GM18520 (cell line): ENCODE measurements at regions not wholly inside any gene's neighbourhood (a gene's known extent, or its start where the extent isn't known, plus 50 kb on each side); places are given as distances from the start of the nearest gene placed in this dataset.

ENCODE experiments used
- ATAC-seq: cut with Tn5 transposase; IDR thresholded peaks from one replicate; pipeline ENCODE4 v1.9.1; 2021; ENCODE audit not compliant: unreplicated experiment

DNA sequence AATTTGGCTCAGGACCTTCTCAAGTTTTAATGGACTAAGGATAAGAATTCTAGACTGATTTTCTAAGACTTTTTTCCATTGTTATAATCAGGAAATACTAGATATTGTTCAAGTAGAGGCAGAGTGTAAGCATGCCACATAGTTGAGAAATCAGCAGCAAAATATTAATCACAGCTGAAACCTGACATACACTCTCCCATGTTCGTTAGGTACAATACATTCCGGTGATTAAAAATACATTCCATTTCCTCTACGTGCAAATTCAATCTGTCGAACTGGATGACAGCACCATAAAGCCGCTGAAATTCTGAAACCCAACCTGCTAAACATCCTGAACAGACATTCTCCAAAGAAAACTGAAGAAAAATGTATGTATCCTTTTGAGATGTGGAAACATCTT is 587.6 kb upstream of the DIPK2B start:
- no peak for ATAC-seq

DNA sequence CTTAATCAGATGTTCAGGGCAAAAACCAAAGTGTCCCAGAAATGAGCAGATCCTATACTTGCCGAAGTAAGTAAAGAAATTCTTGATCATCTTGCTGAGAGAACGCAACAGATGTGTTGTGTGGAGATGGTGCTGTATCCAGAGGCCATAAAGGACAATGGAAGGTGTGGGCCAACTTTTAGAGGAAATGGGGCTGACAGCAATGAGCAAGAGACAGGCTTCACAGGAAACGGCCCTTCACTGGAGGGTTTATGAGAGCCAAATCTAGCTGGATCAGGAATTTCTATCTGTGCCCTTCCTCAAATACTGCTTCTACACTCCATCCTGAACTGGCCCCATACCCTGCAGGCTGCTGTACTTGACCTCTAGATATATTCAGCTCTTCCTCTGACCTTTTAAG is 583.9 kb upstream of the DIPK2B start:
- ATAC-seq, result no peak

DNA sequence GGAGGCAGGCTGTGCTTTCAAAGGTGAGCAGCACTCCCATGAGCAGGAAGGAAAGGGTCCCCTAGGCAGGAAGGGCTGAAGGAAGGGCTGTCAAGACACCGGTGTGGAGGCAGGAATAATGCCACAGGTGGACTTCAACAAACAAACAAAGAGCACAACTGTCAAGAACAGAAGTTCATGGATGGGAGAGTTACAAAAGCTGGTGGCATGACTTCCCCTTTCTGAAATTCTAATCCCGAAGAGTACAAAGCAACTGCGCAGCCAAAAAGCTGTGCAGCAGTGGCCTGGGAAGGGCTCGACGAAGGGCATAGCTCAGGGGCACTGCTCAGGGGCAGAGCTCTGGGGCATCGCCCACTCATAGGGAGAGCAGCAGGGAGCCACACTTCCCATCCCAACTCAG is 582.3 kb upstream of the DIPK2B start:
- no peak for ATAC-seq

DNA sequence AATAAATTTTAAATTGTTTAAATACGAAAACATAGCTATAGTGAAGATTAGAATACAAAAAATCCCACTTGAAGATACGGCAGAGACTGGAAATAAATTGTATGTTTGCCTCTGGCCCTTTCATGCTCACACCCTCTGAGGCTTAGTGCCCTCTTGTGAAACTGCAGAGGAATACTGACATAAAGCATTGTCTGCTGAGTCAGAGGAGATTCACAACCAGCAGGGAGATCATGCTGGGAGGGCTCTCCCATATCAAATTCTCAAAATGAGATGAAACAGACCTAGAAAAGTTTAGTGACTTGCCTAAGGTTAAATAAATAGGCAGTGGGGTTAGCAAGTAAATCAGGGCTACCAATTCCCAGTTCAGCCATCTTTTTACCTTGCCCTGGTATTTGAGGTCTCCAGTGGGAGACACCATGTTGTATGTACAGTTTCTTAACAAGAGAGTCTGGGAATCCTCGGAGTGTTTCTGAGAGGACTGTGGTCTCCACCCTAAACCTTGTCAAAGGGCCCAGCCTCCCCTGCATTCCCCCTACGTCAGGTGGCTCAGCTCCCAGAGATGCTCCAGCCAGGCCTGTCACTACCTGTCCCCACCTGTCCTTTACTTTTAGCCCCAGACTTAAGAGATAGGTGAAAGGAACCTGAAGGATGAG is 581.4 kb upstream of the DIPK2B start:
- ATAC-seq, result no peak

GRCh38 chrX:45778616-45779015 is 577.9 kb upstream of the DIPK2B start:
- ATAC-seq, result no peak

GRCh38 chrX:45777366-45777765 is 576.7 kb upstream of the DIPK2B start:
- ATAC-seq, result no peak

GRCh38 chrX:45775468-45775867 is 574.8 kb upstream of the DIPK2B start:
- ATAC-seq, result no peak

DNA sequence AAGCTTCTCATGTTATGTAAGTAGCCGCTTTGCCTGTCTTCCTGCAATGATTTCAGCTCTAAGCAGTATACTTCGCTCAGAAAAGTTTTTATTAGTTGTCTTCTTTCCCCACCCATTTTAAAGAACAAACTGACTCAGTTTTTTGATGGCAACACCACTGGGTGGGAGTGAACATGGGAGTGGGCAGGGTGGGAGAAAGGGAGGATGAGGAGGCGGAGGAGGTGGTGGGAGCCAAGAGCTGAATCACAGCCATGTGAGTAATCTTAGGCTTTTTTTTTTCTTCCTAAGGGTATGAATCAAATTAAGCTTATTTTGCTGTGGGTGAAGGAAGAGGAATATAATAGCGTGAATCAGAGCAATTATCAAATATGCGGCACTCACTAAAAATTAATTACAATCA is 574.3 kb upstream of the DIPK2B start:
- no peak for ATAC-seq

DNA sequence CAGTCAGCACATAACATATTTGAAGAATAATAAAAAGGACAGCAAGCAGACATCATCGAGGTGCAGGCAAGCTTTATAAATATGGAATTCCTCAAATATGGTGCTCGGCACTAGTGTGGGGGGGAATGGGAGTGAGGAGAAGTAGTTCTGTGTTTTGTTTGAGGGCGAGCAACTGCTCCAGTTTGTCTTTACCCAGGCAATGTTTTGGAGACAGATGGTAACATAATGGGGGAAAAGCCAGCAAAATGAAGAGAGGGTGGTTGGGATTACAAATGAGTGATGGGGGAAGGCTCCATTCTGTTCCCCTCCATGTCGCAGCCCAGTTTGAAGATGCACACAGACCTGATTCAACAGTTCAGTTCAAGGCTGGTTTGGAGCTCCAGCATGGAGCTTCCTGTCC is 572.9 kb upstream of the DIPK2B start:
- no peak for ATAC-seq

DNA sequence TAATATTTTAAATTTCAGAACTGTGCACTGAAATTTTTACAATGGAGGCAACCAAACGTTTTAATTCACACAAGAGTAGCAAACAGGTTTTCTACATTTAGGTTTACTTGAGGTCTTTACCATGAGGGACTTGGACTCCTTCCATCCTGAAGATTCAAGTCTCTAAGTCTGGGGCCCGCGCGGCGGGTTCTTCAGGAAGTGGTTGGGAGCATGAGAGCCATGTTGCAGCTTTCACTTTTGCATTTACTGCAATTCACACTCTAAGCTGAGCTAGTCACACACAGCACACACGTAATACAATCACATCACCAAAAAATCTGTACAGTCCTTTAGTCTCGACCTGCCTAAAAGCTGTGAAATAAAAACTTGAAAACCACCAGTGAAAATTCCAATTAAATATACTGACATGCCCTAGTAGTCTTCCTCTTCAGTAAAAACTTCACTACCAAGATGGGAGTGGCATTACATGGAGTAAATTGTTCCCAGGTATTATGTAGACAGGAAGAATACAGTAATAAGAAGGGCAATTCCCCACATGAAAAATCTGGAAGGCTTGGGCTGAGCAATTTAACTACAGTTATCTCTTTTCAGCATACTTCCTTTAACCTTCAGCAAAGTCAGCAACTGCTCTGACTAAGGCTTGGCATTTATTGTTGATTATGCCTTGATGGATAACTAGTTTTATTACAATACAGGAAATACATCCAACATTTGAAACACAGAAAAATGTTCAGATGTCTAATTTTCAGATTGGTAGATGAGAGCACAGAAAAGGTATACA is 571.1 kb upstream of the DIPK2B start:
- ATAC-seq, result no peak

GRCh38 chrX:45771114-45771513 is 570.4 kb upstream of the DIPK2B start:
- no peak for ATAC-seq

GRCh38 chrX:45769761-45770582 is 569.3 kb upstream of the DIPK2B start:
- ATAC-seq, result peak; percentile 79

DNA sequence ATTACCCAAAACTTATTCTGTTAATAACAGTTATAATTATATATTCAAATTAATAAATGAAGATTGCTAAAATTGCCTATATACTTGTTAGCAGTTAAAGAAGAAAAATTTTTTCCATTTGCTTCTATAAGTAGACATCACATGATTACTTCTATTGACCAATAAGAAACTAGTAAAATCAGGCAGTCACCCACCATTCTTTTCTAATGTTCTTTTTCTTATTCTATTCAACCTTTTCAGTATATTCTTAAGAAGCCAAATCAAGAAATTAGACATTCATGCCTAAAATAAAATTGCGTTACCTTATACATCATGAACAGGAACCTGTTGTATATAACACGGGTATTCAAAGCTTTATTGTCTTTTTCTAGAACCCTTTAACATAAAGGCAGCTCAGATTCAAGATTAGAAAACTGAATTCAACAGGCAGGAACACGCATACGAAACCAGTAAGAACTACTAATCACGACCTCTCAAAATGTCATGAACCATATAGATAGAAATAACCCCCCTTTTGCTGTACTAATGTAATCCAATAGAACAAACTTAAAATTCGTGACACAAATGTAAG is 568.1 kb upstream of the DIPK2B start:
- ATAC-seq, result no peak

GRCh38 chrX:45766981-45767501 is 566.4 kb upstream of the DIPK2B start:
- no peak for ATAC-seq

GRCh38 chrX:45765767-45766166 is 565.1 kb upstream of the DIPK2B start:
- ATAC-seq, result no peak

- no peak for ATAC-seq
Measured at GRCh38 chrX:45765281-45765680, 564.6 kb upstream of the DIPK2B start.

DNA sequence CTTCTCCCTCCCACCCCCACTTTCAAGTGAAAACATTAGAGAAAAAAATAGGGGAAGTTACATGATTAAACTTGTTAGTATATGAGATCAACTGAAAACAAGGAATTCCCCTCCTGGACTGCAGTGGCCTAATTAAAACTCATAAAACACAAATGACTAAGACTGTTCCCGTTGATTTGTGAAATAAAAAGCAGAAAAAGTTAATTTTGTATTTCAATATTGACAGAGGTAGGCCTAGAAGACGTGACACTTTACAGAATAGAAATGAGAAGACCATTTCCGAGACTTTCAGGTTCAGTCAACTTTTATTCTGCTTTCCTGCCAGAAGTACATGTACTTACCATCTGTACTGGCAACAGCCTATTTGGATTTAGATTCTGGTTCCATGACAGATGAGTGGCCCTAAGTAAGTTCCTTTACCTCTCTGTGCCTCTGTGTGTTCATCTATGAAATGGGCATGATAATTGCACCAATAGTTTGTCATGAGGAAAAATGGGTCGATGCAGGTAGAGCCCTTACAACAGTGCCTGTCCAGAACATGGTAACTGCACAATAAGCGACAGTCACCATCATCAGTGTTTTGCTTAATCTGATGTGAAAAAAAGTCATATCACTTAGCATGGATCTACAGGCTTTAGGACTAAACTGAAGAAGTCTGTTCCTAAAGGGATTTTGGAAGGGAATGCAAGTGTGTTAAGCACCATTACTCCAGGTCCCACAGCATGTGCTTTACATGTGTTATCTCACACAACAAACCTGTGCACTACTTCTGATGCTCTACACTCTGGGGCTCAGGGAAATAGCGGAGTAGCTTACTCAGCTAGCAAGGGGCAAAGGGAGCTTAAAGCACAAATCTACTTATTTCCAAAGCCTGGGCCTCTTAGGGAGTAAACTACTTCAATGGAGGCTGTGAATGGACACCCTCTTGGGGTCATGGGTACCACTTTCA is 562.3 kb upstream of the DIPK2B start:
- peak; percentile 24 for ATAC-seq

DNA sequence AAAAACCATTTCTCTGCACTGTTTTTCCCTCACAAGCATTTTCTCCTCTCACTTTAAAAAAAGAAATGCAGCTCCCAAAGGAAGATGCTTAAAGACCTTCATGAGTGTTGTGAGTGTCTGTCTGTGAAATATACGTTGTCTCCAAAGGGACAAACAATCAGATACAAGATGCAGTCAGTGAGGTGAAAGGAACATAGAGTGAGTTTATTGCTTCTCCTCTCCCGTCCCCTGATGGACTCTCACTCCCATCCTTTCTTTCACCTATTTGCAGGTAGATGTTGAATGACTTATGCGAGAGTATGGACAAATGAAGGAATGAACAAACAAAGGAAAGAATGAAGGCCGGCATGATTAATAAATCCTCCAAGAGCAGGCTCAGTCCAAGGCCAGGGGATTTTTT is 561.2 kb upstream of the DIPK2B start:
- no peak for ATAC-seq

DNA sequence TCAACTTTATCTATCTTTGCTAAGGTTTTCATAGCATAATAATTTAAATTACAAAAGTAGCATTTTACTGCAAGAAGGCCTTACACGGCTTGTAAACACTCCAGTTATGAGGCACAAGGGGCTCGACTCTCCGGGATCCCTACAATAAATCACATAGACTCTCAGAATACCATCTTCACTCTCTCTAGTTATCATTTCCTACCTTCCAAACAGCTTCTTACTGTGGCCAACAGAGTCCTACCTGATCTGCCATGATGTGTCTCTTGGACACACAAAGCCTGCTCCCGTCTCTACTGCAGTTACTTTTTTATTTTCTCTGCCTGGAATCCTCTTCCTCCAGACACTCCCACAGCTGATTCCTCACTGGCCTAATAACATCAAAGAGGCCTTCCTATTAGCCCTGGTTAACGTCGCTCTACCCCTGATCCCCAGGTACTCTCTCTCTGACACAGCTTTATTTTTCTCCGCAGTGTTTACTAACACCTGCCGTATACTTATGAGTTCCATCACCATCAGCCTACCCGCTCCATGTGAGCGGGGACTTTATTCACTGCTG is 559.6 kb upstream of the DIPK2B start:
- ATAC-seq, result no peak
